ENCODE measurements at regions not wholly inside any gene's neighbourhood (a gene's known extent, or its start where the extent isn't known, plus 50 kb on each side); places are given as distances from the start of the nearest gene placed in this dataset.

DNA sequence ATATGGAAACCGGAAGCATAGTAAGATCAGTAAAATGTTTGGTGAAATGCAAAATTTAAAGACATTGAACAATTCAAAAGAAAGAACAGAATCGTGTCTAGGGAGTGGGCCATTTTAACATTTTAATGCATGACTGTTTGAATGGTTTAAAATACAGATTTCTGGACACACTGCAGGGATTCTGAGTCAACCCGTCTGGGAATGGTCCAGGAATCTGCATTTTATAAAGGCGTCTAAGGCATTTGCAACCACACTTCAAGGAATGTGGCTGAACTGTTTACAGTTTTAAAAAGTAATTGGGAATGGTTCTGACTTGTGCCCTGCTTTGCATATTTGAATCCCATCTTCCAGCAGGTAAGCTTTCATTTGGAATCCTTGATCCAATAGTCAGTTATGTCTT, 811.7 kb upstream of the WWC1 start:
- Histone ChIP-seq H3K4me1 (ENCODE audit: control insufficient read depth in 2 of 2, insufficient read depth in 2 of 2, low read length in 2 of 2) (no peaks in the 10 kb centered on the region), H3K9me3 (ENCODE audit: control insufficient read depth in 2 of 2, low read length in 2 of 2) (no peaks in the 10 kb centered on the region)

DNA sequence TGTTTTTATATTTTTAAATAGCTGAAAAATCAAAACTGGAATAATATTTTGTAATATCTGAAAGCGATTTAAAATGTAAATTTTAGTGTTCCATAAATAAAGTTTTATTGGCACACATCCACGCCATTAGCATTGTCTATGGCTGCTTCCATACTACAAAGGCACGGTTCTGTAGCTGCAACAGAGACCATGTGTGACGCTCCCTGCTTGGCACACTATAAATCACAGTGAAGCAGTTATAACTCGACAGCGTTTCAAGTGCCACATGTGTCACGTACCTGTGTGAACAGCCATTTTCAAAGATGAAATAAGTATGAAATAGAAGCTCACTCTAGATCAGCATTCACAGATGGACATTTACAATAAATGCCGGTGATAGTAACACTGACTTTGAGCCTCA, 810.1 kb upstream of the WWC1 start:
- no peak overlapping the region for H3K27ac ChIP-seq (ENCODE audit: low read depth in 2 of 2, low read length in 2 of 2)
- H3K9me3 ChIP-seq (ENCODE audit: control insufficient read depth in 2 of 2, low read length in 2 of 2), result no peaks in the 10 kb centered on the region
- no peak overlapping the region for H3K4me3 ChIP-seq (ENCODE audit: low read length in 2 of 2)
- no peaks in the 10 kb centered on the region for H3K4me1 ChIP-seq (ENCODE audit: control insufficient read depth in 2 of 2, insufficient read depth in 2 of 2, low read length in 2 of 2)
- no peaks in the 10 kb centered on the region for H3K36me3 ChIP-seq (ENCODE audit: control insufficient read depth in 2 of 2, insufficient read depth in 2 of 2, low read length in 2 of 2)
- no peaks in the 10 kb centered on the region for H3K27me3 ChIP-seq (ENCODE audit: control insufficient read depth in 2 of 2, insufficient read depth in 2 of 2, low read length in 2 of 2)
- H3K9ac ChIP-seq (ENCODE audit: low read depth in 1 of 2, low read length in 2 of 2), result no peak overlapping the region

More for the DNA sequence above, 811.7 kb upstream of the WWC1 start:
- Histone ChIP-seq H3K36me3 (ENCODE audit: control insufficient read depth in 2 of 2, insufficient read depth in 2 of 2, low read length in 2 of 2) (no peaks in the 10 kb centered on the region), H3K27me3 (ENCODE audit: control insufficient read depth in 2 of 2, insufficient read depth in 2 of 2, low read length in 2 of 2) (no peaks in the 10 kb centered on the region), H3K9ac (ENCODE audit: low read depth in 1 of 2, low read length in 2 of 2) (no peak overlapping the region), H3K27ac (ENCODE audit: low read depth in 2 of 2, low read length in 2 of 2) (no peak overlapping the region), H3K4me3 (ENCODE audit: low read length in 2 of 2) (no peak overlapping the region)

DNA sequence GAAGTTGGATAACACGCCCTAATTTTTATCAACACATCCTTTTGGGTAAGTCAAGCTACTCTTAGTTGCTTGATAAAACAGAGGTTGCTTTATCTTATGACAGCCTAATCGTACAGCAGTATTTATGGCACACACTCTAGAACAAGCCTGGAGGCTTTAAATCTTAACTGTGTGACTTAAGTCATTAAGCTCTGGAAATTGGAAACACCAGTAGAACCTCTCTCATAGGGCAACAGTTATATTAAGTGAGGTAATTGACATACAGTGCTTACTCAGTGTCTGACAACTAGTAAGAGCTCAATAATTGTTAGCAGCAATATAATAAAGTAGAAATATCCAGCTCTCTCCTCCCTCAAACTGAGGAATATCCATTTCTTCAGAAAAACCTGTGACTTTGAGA, 808.9 kb upstream of the WWC1 start:
- Histone ChIP-seq H3K27ac (ENCODE audit: low read depth in 2 of 2, low read length in 2 of 2) (no peak overlapping the region), H3K9ac (ENCODE audit: low read depth in 1 of 2, low read length in 2 of 2) (no peak overlapping the region), H3K4me3 (ENCODE audit: low read length in 2 of 2) (no peak overlapping the region), H3K4me1 (ENCODE audit: control insufficient read depth in 2 of 2, insufficient read depth in 2 of 2, low read length in 2 of 2) (no peaks in the 10 kb centered on the region), H3K36me3 (ENCODE audit: control insufficient read depth in 2 of 2, insufficient read depth in 2 of 2, low read length in 2 of 2) (no peaks in the 10 kb centered on the region), H3K9me3 (ENCODE audit: control insufficient read depth in 2 of 2, low read length in 2 of 2) (no peaks in the 10 kb centered on the region), H3K27me3 (ENCODE audit: control insufficient read depth in 2 of 2, insufficient read depth in 2 of 2, low read length in 2 of 2) (no peaks in the 10 kb centered on the region)

DNA sequence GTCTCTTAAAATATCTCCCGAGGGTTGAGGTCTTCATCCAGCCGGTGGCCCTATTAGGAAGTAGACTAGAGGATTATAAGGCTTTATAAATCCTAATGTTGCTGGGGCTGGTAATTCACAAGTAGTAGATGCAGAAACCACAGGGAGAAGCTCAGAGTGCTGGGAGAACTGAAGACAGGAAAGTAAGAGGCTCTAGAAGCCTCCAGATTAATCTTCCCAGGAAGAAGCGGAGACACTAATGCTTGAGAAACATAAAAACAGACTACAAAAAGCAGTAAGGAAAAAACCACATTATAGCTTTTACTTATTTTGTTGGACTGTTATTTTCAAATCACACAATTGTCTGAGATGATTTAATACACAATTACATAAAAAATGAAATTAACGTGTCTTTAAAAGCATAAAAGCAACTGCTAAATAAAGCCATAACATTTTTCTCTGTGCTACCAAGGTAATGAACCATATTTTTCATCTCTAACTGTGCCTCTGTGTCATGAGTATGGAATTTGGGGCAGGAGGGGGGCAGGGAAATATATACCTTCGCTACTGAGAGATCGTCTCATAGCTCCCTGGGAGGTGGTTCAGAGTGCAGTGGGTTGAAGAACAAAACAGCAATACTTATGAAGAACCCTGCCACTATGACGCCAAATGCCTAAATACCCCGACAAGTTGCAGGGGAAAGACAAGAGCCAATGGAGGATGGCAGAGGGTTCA, 806.2 kb upstream of the WWC1 start:
- H3K9me3 ChIP-seq (ENCODE audit: control insufficient read depth in 2 of 2, low read length in 2 of 2), result no peaks in the 10 kb centered on the region
- no peak overlapping the region for H3K9ac ChIP-seq (ENCODE audit: low read depth in 1 of 2, low read length in 2 of 2)
- no peaks in the 10 kb centered on the region for H3K4me1 ChIP-seq (ENCODE audit: control insufficient read depth in 2 of 2, insufficient read depth in 2 of 2, low read length in 2 of 2)
- no peaks in the 10 kb centered on the region for H3K27me3 ChIP-seq (ENCODE audit: control insufficient read depth in 2 of 2, insufficient read depth in 2 of 2, low read length in 2 of 2)
- no peak overlapping the region for H3K4me3 ChIP-seq (ENCODE audit: low read length in 2 of 2)
- H3K27ac ChIP-seq (ENCODE audit: low read depth in 2 of 2, low read length in 2 of 2), result no peak overlapping the region
- H3K36me3 ChIP-seq (ENCODE audit: control insufficient read depth in 2 of 2, insufficient read depth in 2 of 2, low read length in 2 of 2), result no peaks in the 10 kb centered on the region

DNA sequence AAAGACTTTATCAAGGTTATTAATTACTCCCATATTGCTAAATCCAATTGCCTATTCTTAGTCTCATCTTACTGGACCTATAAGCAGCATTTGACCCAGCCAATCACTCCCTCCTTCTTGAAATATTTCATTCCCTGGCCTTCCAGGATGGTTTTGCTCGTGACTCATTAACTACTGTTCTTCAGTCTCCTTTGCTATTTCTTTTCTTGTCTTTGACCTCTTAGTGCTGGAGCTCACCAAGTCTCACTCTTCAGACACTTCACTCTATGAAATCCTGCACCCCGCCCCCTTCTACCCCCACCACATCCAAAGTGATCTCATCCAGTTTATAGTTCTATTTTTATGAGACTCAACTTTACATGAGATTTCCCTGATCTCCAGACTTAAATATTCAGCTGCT, 803.1 kb upstream of the WWC1 start:
- Histone ChIP-seq H3K36me3 (ENCODE audit: control insufficient read depth in 2 of 2, insufficient read depth in 2 of 2, low read length in 2 of 2) (no peaks in the 10 kb centered on the region), H3K4me3 (ENCODE audit: low read length in 2 of 2) (no peak overlapping the region), H3K27ac (ENCODE audit: low read depth in 2 of 2, low read length in 2 of 2) (no peak overlapping the region), H3K9me3 (ENCODE audit: control insufficient read depth in 2 of 2, low read length in 2 of 2) (no peaks in the 10 kb centered on the region), H3K4me1 (ENCODE audit: control insufficient read depth in 2 of 2, insufficient read depth in 2 of 2, low read length in 2 of 2) (no peaks in the 10 kb centered on the region), H3K27me3 (ENCODE audit: control insufficient read depth in 2 of 2, insufficient read depth in 2 of 2, low read length in 2 of 2) (no peaks in the 10 kb centered on the region), H3K9ac (ENCODE audit: low read depth in 1 of 2, low read length in 2 of 2) (no peak overlapping the region)

DNA sequence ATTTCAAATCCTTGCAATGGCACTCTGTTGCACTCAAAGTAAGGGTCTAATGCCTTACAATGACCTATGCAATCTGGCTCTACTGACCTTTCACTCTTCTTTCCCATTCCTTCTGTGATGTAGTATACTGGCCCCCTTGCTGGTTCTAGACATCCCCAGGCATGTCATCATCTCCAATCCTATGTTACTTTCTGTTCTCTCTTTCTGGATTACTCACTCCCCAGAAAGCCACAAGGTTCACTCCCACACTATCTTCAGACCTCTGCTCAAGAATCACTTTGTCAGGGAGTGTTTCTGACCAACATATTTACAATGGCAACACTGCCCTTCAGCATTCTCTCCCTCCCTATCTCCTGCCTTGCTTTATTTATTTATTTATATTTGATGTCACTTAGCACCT, 802.2 kb upstream of the WWC1 start:
- H3K4me1 ChIP-seq (ENCODE audit: control insufficient read depth in 2 of 2, insufficient read depth in 2 of 2, low read length in 2 of 2), result no peaks in the 10 kb centered on the region
- no peaks in the 10 kb centered on the region for H3K36me3 ChIP-seq (ENCODE audit: control insufficient read depth in 2 of 2, insufficient read depth in 2 of 2, low read length in 2 of 2)
- no peak overlapping the region for H3K4me3 ChIP-seq (ENCODE audit: low read length in 2 of 2)
- no peak overlapping the region for H3K27ac ChIP-seq (ENCODE audit: low read depth in 2 of 2, low read length in 2 of 2)
- H3K9me3 ChIP-seq (ENCODE audit: control insufficient read depth in 2 of 2, low read length in 2 of 2), result no peaks in the 10 kb centered on the region
- no peak overlapping the region for H3K9ac ChIP-seq (ENCODE audit: low read depth in 1 of 2, low read length in 2 of 2)
- H3K27me3 ChIP-seq (ENCODE audit: control insufficient read depth in 2 of 2, insufficient read depth in 2 of 2, low read length in 2 of 2), result no peaks in the 10 kb centered on the region

DNA sequence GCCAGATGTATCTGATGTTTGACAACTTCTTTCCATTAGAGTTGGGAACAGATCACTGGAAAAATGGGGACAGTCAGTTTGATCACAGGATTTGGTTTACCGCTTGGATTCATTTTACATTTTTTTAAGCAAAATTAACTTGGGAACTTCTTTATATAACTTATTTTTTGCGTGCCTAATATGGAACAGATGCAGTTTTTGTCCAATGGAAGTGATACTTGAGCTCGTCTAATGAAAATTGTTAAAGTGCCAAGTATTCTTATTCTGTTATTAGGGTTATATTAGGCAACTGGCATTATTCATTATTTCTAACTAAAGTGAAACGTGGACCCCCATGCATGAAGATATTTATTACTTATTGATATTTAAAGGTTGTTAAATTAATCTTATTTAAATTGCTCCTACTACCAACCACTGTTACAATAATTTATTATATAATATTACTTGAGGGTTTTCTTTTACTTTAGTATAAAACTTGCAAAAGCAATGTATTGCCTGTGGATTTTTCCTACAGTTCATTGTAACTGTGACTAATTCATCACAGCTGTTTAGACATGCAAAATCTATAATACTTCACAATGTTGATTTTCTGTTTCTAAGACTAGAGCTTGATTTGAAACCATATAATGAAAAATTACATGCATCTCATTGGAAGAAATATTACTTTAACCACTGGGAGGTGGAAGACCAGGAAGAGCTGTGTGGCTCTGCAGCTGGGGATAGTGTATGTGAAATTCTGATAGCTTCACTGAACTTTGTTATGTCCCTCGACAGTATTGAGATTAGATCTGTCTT, 787.3 kb upstream of the WWC1 start:
- Histone ChIP-seq H3K4me1 (ENCODE audit: control insufficient read depth in 2 of 2, insufficient read depth in 2 of 2, low read length in 2 of 2) (no peaks in the 10 kb centered on the region), H3K27ac (ENCODE audit: low read depth in 2 of 2, low read length in 2 of 2) (no peak overlapping the region), H3K9me3 (ENCODE audit: control insufficient read depth in 2 of 2, low read length in 2 of 2) (no peaks in the 10 kb centered on the region), H3K27me3 (ENCODE audit: control insufficient read depth in 2 of 2, insufficient read depth in 2 of 2, low read length in 2 of 2) (no peaks in the 10 kb centered on the region), H3K36me3 (ENCODE audit: control insufficient read depth in 2 of 2, insufficient read depth in 2 of 2, low read length in 2 of 2) (no peaks in the 10 kb centered on the region), H3K9ac (ENCODE audit: low read depth in 1 of 2, low read length in 2 of 2) (no peak overlapping the region), H3K4me3 (ENCODE audit: low read length in 2 of 2) (no peak overlapping the region)

DNA sequence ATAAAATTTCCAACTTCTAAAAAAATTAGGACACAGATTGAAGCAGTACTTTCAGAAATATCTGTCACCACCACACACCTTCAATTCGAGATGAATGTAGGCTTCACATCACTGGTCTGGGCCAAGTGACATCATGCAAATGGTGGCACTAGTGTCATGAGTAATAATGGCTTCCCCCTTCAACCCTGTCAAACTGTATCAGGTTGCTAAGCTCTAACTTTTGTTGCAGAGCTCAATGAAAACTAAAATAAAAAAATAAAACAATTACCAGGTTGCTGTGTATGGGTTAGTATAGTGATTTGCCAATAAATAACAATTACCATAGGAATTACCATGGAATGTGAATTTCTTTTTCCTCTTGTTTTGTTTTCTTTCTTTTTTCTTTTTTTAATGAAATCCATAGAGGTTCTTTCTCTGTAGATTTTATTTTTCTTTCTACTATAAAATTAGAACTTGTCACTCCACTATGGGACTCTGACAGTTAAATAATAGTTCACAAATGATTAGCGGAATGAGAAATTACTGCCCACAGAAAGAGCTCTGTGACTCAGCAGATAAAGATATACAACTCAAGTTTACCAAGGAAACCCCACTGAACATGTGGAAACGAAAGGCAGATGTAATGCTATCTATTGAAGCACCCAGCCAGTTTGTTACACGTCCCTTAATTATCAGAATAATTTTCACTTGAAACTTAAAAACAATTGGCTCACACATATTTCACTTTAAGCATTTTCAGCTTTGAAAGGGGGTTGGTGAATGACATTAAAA, 783.8 kb upstream of the WWC1 start:
- H3K27me3 ChIP-seq (ENCODE audit: control insufficient read depth in 2 of 2, insufficient read depth in 2 of 2, low read length in 2 of 2), result no peaks in the 10 kb centered on the region
- no peaks in the 10 kb centered on the region for H3K9me3 ChIP-seq (ENCODE audit: control insufficient read depth in 2 of 2, low read length in 2 of 2)
- no peak overlapping the region for H3K9ac ChIP-seq (ENCODE audit: low read depth in 1 of 2, low read length in 2 of 2)
- no peaks in the 10 kb centered on the region for H3K4me1 ChIP-seq (ENCODE audit: control insufficient read depth in 2 of 2, insufficient read depth in 2 of 2, low read length in 2 of 2)
- H3K36me3 ChIP-seq (ENCODE audit: control insufficient read depth in 2 of 2, insufficient read depth in 2 of 2, low read length in 2 of 2), result no peaks in the 10 kb centered on the region
- no peak overlapping the region for H3K27ac ChIP-seq (ENCODE audit: low read depth in 2 of 2, low read length in 2 of 2)
- H3K4me3 ChIP-seq (ENCODE audit: low read length in 2 of 2), result no peak overlapping the region

DNA sequence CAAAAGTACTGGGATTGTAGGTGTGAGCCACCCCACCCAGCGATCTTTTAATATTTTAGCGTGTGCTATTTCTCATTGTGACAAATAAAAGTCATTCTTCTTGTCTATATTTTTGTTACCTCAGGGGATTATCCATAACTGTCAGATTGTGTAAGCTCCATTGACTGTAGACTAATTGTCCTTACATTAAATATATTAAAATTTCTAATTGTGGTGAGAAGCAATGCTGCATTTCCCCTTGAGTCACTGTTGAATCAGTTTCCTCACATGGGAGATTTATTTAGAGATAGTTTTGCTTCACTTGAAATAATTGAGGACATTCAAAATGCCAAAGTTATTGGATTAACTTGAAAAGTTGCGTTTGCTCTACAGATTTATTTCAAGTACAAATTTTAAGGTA, 782.4 kb upstream of the WWC1 start:
- Histone ChIP-seq H3K9ac (ENCODE audit: low read depth in 1 of 2, low read length in 2 of 2) (no peak overlapping the region), H3K9me3 (ENCODE audit: control insufficient read depth in 2 of 2, low read length in 2 of 2) (no peaks in the 10 kb centered on the region), H3K4me3 (ENCODE audit: low read length in 2 of 2) (no peak overlapping the region), H3K4me1 (ENCODE audit: control insufficient read depth in 2 of 2, insufficient read depth in 2 of 2, low read length in 2 of 2) (no peaks in the 10 kb centered on the region), H3K27me3 (ENCODE audit: control insufficient read depth in 2 of 2, insufficient read depth in 2 of 2, low read length in 2 of 2) (no peaks in the 10 kb centered on the region), H3K36me3 (ENCODE audit: control insufficient read depth in 2 of 2, insufficient read depth in 2 of 2, low read length in 2 of 2) (no peaks in the 10 kb centered on the region), H3K27ac (ENCODE audit: low read depth in 2 of 2, low read length in 2 of 2) (no peak overlapping the region)

GRCh38 chr5:167511276-167511675, 780.2 kb upstream of the WWC1 start:
- H3K9ac ChIP-seq (ENCODE audit: low read depth in 1 of 2, low read length in 2 of 2), result no peak overlapping the region
- H3K4me3 ChIP-seq (ENCODE audit: low read length in 2 of 2), result no peak overlapping the region
- H3K27ac ChIP-seq (ENCODE audit: low read depth in 2 of 2, low read length in 2 of 2), result no peak overlapping the region
- H3K4me1 ChIP-seq (ENCODE audit: control insufficient read depth in 2 of 2, insufficient read depth in 2 of 2, low read length in 2 of 2), result no peaks in the 10 kb centered on the region
- H3K36me3 ChIP-seq (ENCODE audit: control insufficient read depth in 2 of 2, insufficient read depth in 2 of 2, low read length in 2 of 2), result no peaks in the 10 kb centered on the region
- no peaks in the 10 kb centered on the region for H3K9me3 ChIP-seq (ENCODE audit: control insufficient read depth in 2 of 2, low read length in 2 of 2)
- H3K27me3 ChIP-seq (ENCODE audit: control insufficient read depth in 2 of 2, insufficient read depth in 2 of 2, low read length in 2 of 2), result no peaks in the 10 kb centered on the region

Measured in mucosa of rectum (tissue), 2 donors.